DND-41 (cell line): ENCODE measurements at regions not wholly inside any gene's neighbourhood (a gene's known extent, or its start where the extent isn't known, plus 50 kb on each side); places are given as distances from the start of the nearest gene placed in this dataset.

Source experiments
- ATAC-seq: fragments of 200-7000 bp; cut with Tn5 transposase; 3 replicates; pipeline ENCODE4 v1.9.1; 2021; ENCODE audit warnings: low read depth; ENCODE audit not compliant: insufficient read depth
- DNase-seq: peaks from one replicate; pipeline ENCODE4 v3.0.0-alpha.2; 2020
- H2AFZ ChIP-seq: 2 replicates; pipeline ENCODE4 v1.6.0; 2012; ENCODE audit warnings: low read depth, low read length
- H3K27ac ChIP-seq: 2 replicates; pipeline ENCODE4 v1.5.1; 2012; ENCODE audit warnings: low read length, inconsistent platforms
- H3K27me3 ChIP-seq: fragments of 200-600 bp; sonication (generic); 2 replicates; pipeline ENCODE4 v1.6.0; 2012; ENCODE audit warnings: low read length, mild to moderate bottlenecking, inconsistent platforms; ENCODE audit not compliant: insufficient read depth, poor library complexity
- H3K36me3 ChIP-seq: 2 replicates; pipeline ENCODE4 v1.5.1; 2012; ENCODE audit warnings: low read length, inconsistent platforms; ENCODE audit not compliant: insufficient read depth
- H3K4me1 ChIP-seq: 2 replicates; pipeline ENCODE4 v1.5.1; 2012; ENCODE audit warnings: mild to moderate bottlenecking, low read length; ENCODE audit not compliant: insufficient read depth
- H3K4me2 ChIP-seq: 2 replicates; pipeline ENCODE4 v1.6.0; 2012; ENCODE audit warnings: mild to moderate bottlenecking, moderate library complexity, low read length, inconsistent platforms; ENCODE audit not compliant: insufficient read depth
- H3K4me3 ChIP-seq, 2 experiments: fragments of 200-600 bp in 1 of 2; shearing (Covaris generic) in 1 of 2; 2 replicates each; pipeline ENCODE4 v1.5.1; 2012 to 2016; ENCODE audit warnings: inconsistent platforms in 2 of 2, low read length in 2 of 2, mild to moderate bottlenecking in 2 of 2, low read depth in 1 of 2, moderate library complexity in 1 of 2
- H3K79me2 ChIP-seq: 2 replicates; pipeline ENCODE4 v1.6.0; 2012; ENCODE audit warnings: low read length, inconsistent platforms; ENCODE audit not compliant: insufficient read depth
- H3K9ac ChIP-seq: 2 replicates; pipeline ENCODE4 v1.6.0; 2012; ENCODE audit warnings: low read depth, mild to moderate bottlenecking, inconsistent platforms, low read length, moderate library complexity
- H3K9me3 ChIP-seq: 2 replicates; pipeline ENCODE4 v1.5.1; 2012; ENCODE audit warnings: low read length, moderate library complexity, mild to moderate bottlenecking, inconsistent platforms; ENCODE audit not compliant: insufficient read depth, severe bottlenecking
- H4K20me1 ChIP-seq: 2 replicates; pipeline ENCODE4 v1.6.0; 2012; ENCODE audit warnings: low read length; ENCODE audit not compliant: insufficient read depth
- EZH2 ChIP-seq: IDR thresholded peaks from 3 replicates; pipeline ENCODE4 v1.6.1; 2012; ENCODE audit warnings: borderline replicate concordance, low read depth, mild to moderate bottlenecking, moderate library complexity, low read length, inconsistent platforms; ENCODE audit not compliant: severe bottlenecking
- TF ChIP-seq, protein P1 (sequence below): IDR thresholded peaks from 2 replicates; pipeline ENCODE4 v1.5.1; 2012; ENCODE audit warnings: borderline replicate concordance, low read length, moderate library complexity, mild to moderate bottlenecking; ENCODE audit not compliant: poor library complexity, severe bottlenecking; ENCODE audit errors: extremely low read depth

DNA sequence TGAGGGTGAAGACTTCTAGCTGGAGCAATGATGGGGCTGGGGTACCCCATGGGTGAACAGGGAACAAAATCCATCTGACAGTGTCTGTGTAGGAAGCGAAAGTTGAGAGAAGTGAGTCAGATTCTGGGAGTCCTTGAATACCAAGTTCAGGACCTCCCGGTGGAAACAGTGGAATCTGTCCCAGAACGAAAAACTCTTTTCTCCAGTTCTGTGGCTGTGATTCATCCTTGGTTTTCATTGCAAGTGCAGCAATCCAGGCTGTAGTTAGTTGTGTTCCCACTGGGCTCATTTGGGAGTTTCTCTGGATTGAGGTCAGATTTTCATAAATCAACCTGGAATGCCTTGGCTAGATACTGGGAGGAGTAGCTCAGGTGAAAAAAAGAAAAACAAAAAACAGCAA lies 120.7 kb downstream of the C12orf75 start:
- Histone ChIP-seq H2AFZ (no peak overlapping the region), H4K20me1 (no peaks in the 10 kb centered on the region), H3K27ac (no peak overlapping the region), H3K36me3 (no peaks in the 10 kb centered on the region), H3K9me3 (no peaks in the 10 kb centered on the region), H3K4me2 (no peak overlapping the region), H3K4me3 (no peak overlapping the region), H3K27me3 (no peaks in the 10 kb centered on the region), H3K4me1 (no peaks in the 10 kb centered on the region), H3K9ac (no peak overlapping the region), H3K79me2 (no peaks in the 10 kb centered on the region)
- DNase-seq (no peak), ATAC-seq (no peak)
- no peak for TF ChIP-seq EZH2
- TF ChIP-seq, protein P1, sequence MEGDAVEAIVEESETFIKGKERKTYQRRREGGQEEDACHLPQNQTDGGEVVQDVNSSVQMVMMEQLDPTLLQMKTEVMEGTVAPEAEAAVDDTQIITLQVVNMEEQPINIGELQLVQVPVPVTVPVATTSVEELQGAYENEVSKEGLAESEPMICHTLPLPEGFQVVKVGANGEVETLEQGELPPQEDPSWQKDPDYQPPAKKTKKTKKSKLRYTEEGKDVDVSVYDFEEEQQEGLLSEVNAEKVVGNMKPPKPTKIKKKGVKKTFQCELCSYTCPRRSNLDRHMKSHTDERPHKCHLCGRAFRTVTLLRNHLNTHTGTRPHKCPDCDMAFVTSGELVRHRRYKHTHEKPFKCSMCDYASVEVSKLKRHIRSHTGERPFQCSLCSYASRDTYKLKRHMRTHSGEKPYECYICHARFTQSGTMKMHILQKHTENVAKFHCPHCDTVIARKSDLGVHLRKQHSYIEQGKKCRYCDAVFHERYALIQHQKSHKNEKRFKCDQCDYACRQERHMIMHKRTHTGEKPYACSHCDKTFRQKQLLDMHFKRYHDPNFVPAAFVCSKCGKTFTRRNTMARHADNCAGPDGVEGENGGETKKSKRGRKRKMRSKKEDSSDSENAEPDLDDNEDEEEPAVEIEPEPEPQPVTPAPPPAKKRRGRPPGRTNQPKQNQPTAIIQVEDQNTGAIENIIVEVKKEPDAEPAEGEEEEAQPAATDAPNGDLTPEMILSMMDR, result no peak

DNA sequence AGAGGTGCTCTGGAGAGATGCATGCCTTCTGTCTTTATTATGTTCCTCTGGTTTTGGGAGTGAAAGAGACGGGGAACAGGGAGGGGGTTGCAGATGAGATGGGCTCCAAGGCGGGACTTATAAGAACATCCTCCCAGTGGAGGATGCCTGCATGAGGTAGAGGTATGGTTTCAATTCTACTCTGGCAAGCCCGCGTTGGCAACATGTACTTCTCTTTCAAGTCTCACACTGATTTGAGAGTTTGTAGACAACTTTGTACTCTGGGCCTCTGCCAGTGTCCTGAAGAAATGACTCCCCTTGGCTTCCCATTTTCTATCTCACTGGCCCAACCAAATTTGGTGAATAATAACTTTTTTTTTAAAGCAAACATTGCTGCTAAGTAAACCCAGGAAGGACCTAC lies 121.3 kb downstream of the C12orf75 start:
- Histone ChIP-seq H3K4me1 (no peaks in the 10 kb centered on the region), H3K27ac (no peak overlapping the region), H3K9ac (no peak overlapping the region), H3K79me2 (no peaks in the 10 kb centered on the region), H3K9me3 (no peaks in the 10 kb centered on the region), H4K20me1 (no peaks in the 10 kb centered on the region), H3K4me2 (no peak overlapping the region), H3K27me3 (no peaks in the 10 kb centered on the region), H2AFZ (no peak overlapping the region), H3K36me3 (no peaks in the 10 kb centered on the region), H3K4me3 (no peak overlapping the region)
- DNase-seq, result no peak
- TF ChIP-seq EZH2, result no peak
- TF ChIP-seq, protein P1, result no peak
- ATAC-seq, result no peak

DNA sequence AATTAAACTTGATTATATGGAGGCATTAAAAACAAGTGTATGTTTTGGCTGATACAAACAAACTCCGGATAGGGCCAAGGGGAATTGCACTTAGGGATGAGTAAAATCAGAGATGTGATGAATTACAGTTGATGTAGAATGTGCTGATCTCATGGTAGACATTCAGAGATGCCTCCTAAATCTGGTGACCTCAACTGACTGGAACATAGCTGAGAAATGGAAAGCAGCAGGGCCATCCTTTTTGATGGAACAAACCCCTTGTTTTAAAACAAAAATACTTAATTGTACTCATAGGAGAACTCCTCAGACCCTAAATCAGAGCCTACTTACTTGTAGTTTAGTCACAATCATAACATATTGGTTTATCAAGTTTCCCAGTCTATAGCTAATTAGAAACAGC lies 122.8 kb downstream of the C12orf75 start:
- Histone ChIP-seq H2AFZ (no peak overlapping the region), H3K4me1 (no peaks in the 10 kb centered on the region), H3K4me3 (no peak overlapping the region), H4K20me1 (no peaks in the 10 kb centered on the region), H3K27me3 (no peaks in the 10 kb centered on the region), H3K9ac (no peak overlapping the region), H3K36me3 (no peaks in the 10 kb centered on the region), H3K27ac (no peak overlapping the region), H3K79me2 (no peaks in the 10 kb centered on the region), H3K4me2 (no peak overlapping the region), H3K9me3 (no peaks in the 10 kb centered on the region)
- no peak for ATAC-seq
- no peak for TF ChIP-seq EZH2
- TF ChIP-seq, protein P1, result no peak
- no peak for DNase-seq

DNA sequence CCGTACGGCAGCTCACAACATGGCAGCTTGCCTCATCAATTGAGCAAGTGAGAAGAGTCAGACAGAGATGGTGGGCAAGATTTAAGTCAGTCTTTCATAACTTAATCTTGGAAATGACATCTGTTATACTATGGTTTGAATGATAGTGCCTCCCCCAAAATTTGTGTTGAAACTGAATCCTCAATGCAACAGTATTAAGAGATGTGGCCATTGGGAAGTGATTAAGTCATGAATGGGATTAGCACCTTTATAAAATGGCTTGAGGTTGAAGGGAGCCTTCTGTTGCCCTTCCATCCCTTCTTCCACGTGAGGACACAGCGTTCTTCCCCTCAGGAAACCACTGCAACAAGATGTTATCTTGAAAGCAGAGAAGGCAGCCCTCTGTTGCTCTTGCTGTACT lies 124.2 kb downstream of the C12orf75 start:
- H4K20me1 ChIP-seq, result no peaks in the 10 kb centered on the region
- no peak overlapping the region for H3K4me2 ChIP-seq
- no peak overlapping the region for H3K4me3 ChIP-seq
- H3K9me3 ChIP-seq, result no peaks in the 10 kb centered on the region
- DNase-seq (no peak), ATAC-seq (no peak)
- H3K27ac ChIP-seq, result no peak overlapping the region
- H3K9ac ChIP-seq, result no peak overlapping the region
- no peaks in the 10 kb centered on the region for H3K36me3 ChIP-seq
- no peaks in the 10 kb centered on the region for H3K4me1 ChIP-seq
- TF ChIP-seq, protein P1, result no peak
- TF ChIP-seq EZH2, result no peak
- H3K27me3 ChIP-seq, result no peaks in the 10 kb centered on the region
- H3K79me2 ChIP-seq, result no peaks in the 10 kb centered on the region
- H2AFZ ChIP-seq, result no peak overlapping the region
